H1 (cell line): ENCODE measurements at regions not wholly inside any gene's neighbourhood (a gene's known extent, or its start where the extent isn't known, plus 50 kb on each side); places are given as distances from the start of the nearest gene placed in this dataset.

Experiments used
- CTCF ChIA-PET: fragments of 300-600 bp; sonication (Branson Sonifier 250); formaldehyde crosslinking; loops from one replicate; lab custom pipeline; 2021; ENCODE audit not compliant: partially characterized antibody; lab: Charles Lee
- POLR2A ChIA-PET: fragments of 300-600 bp; sonication (Branson Sonifier 250); formaldehyde crosslinking; loops from one replicate; lab custom pipeline; 2021; ENCODE audit warnings: inconsistent platforms; ENCODE audit not compliant: partially characterized antibody; lab: Charles Lee
- DNase-seq, 2 experiments: peaks; one replicate each; pipeline versions ENCODE4 v3.0.0 to v3.0.0-alpha.2; 2010 to 2022; ENCODE audit warnings: low spot score in 2 of 2, low read depth in 1 of 2, mixed read lengths in 1 of 2
- FAIRE-seq: peaks from 2 replicates; lab custom pipeline; 2011; peaks lifted over from hg19 to GRCh38; lab: Jason Lieb, UNC
- H2AFZ ChIP-seq: 2 replicates; pipeline ENCODE4 v1.8.1; 2012; ENCODE audit warnings: low read length, inconsistent platforms
- H2AK5ac ChIP-seq: 2 replicates; pipeline ENCODE4 v1.6.1; 2013; ENCODE audit warnings: low read depth, low read length
- H2BK120ac ChIP-seq: replicated peaks from 2 replicates; pipeline ENCODE3; 2013; ENCODE audit warnings: low read depth, low read length, inconsistent platforms
- H2BK12ac ChIP-seq: 2 replicates; pipeline ENCODE4 v1.6.1; 2013; ENCODE audit warnings: low read depth, low read length
- H2BK15ac ChIP-seq: 2 replicates; pipeline ENCODE4 v1.6.1; 2013; ENCODE audit warnings: low read length
- H2BK20ac ChIP-seq: 2 replicates; pipeline ENCODE4 v1.6.1; 2013; ENCODE audit warnings: low read length
- H2BK5ac ChIP-seq: 2 replicates; pipeline ENCODE4 v1.6.1; 2013; ENCODE audit warnings: low read depth, low read length
- H3K14ac ChIP-seq: 2 replicates; pipeline ENCODE4 v1.6.1; 2013; ENCODE audit warnings: inconsistent platforms; ENCODE audit not compliant: insufficient read length
- H3K18ac ChIP-seq: 2 replicates; pipeline ENCODE4 v1.6.1; 2013; ENCODE audit warnings: low read length; ENCODE audit errors: extremely low read depth
- H3K23ac ChIP-seq: 2 replicates; pipeline ENCODE4 v1.6.1; 2013; ENCODE audit warnings: inconsistent platforms; ENCODE audit not compliant: insufficient read length
- H3K23me2 ChIP-seq: 2 replicates; pipeline ENCODE4 v1.6.1; 2013; ENCODE audit warnings: low read depth, low read length
- H3K27ac ChIP-seq: 2 replicates; pipeline ENCODE4 v1.6.1; 2011; ENCODE audit warnings: low read depth, low read length, inconsistent platforms
- H3K27me3 ChIP-seq, 4 experiments: replicated peaks in 1 of 4; 1 replicate in 1 of 4; 2 replicates in 3 of 4; pipeline versions ENCODE4 v1.6.1 to v1.8.1; 2011 to 2013; ENCODE audit warnings: low read length in 3 of 4, mild to moderate bottlenecking in 3 of 4, inconsistent platforms in 2 of 4, mixed read lengths in 2 of 4, moderate library complexity in 1 of 4; ENCODE audit not compliant: control insufficient read depth in 3 of 4, insufficient read depth in 3 of 4; ENCODE audit errors: extremely low read depth in 1 of 4
- H3K36me3 ChIP-seq, 4 experiments: 2 replicates each; pipeline versions ENCODE4 v1.6.1 to v1.8.1; 2011 to 2013; ENCODE audit warnings: mild to moderate bottlenecking in 4 of 4, low read length in 3 of 4, moderate library complexity in 2 of 4, control low read depth in 1 of 4, inconsistent platforms in 1 of 4; ENCODE audit not compliant: insufficient read depth in 4 of 4, control insufficient read depth in 2 of 4
- H3K4ac ChIP-seq: replicated peaks from 2 replicates; pipeline ENCODE3; 2013; ENCODE audit warnings: low read length, low read depth, mixed read lengths, inconsistent platforms; ENCODE audit not compliant: insufficient read length
- H3K4me1 ChIP-seq, 4 experiments: replicated peaks in 1 of 4; 1 replicate in 1 of 4; 2 replicates in 3 of 4; pipeline versions ENCODE4 v1.6.1 to v1.8.1; 2011 to 2013; ENCODE audit warnings: low read length in 3 of 4, inconsistent platforms in 2 of 4, mixed read lengths in 1 of 4; ENCODE audit not compliant: insufficient read depth in 4 of 4, control insufficient read depth in 3 of 4
- H3K4me2 ChIP-seq, 2 experiments: 2 replicates each; pipeline versions ENCODE4 v1.6.1 to v1.8.1; 2011 to 2013; ENCODE audit warnings: low read depth in 2 of 2, low read length in 2 of 2, control low read depth in 1 of 2, inconsistent platforms in 1 of 2, mild to moderate bottlenecking in 1 of 2; ENCODE audit not compliant: insufficient read depth in 1 of 2
- H3K4me3 ChIP-seq, 4 experiments: fragments of 200-600, 300-600 bp in 1 of 4; sonication (generic), shearing (Covaris generic), sonication (Bioruptor Twin) in 1 of 4; 2 replicates each; pipeline versions ENCODE4 v1.5.1 to v1.8.1; 2011 to 2016; ENCODE audit warnings: low read length in 4 of 4, low read depth in 3 of 4, control low read depth in 2 of 4, inconsistent platforms in 2 of 4, mild to moderate bottlenecking in 2 of 4, mixed read lengths in 1 of 4, moderate library complexity in 1 of 4; ENCODE audit not compliant: insufficient read depth in 2 of 4; ENCODE audit errors: extremely low read depth in 1 of 4
- H3K56ac ChIP-seq: replicated peaks from 2 replicates; pipeline ENCODE3; 2013; ENCODE audit warnings: low read depth, mild to moderate bottlenecking, mixed read lengths, low read length, inconsistent platforms; ENCODE audit not compliant: insufficient read length
- H3K79me1 ChIP-seq: 2 replicates; pipeline ENCODE4 v1.6.1; 2013; ENCODE audit warnings: low read depth, low read length, control low read depth
- H3K79me2 ChIP-seq, 2 experiments: 2 replicates each; pipeline versions ENCODE4 v1.6.1 to v1.8.1; 2012 to 2013; ENCODE audit warnings: low read length in 2 of 2, mild to moderate bottlenecking in 2 of 2, inconsistent platforms in 1 of 2; ENCODE audit not compliant: insufficient read depth in 2 of 2, control insufficient read depth in 1 of 2
- H3K9ac ChIP-seq, 4 experiments: replicated peaks in 1 of 4; 1 replicate in 1 of 4; 2 replicates in 3 of 4; pipeline versions ENCODE4 v1.6.1 to v1.8.1; 2011 to 2013; ENCODE audit warnings: low read depth in 3 of 4, low read length in 3 of 4, control low read depth in 2 of 4, mild to moderate bottlenecking in 2 of 4, moderate library complexity in 2 of 4, inconsistent platforms in 1 of 4; ENCODE audit errors: extremely low read depth in 1 of 4
- H3K9me3 ChIP-seq, 2 experiments: 2 replicates each; pipeline versions ENCODE4 v1.6.1 to v1.8.1; 2012 to 2013; ENCODE audit warnings: mild to moderate bottlenecking in 2 of 2, moderate library complexity in 2 of 2, control low read depth in 1 of 2, inconsistent platforms in 1 of 2, low read depth in 1 of 2, low read length in 1 of 2, mixed read lengths in 1 of 2; ENCODE audit not compliant: insufficient read depth in 2 of 2
- H4K20me1 ChIP-seq, 2 experiments: replicated peaks in 1 of 2; 2 replicates each; pipeline versions ENCODE3 to v1.8.1; 2011 to 2013; ENCODE audit warnings: inconsistent platforms in 2 of 2, low read length in 2 of 2, mild to moderate bottlenecking in 1 of 2; ENCODE audit not compliant: insufficient read depth in 2 of 2, control insufficient read depth in 1 of 2
- H4K5ac ChIP-seq: 2 replicates; pipeline ENCODE4 v1.6.1; 2013; ENCODE audit warnings: low read length, low read depth, mixed read lengths, inconsistent platforms; ENCODE audit not compliant: insufficient read length
- H4K8ac ChIP-seq: 2 replicates; pipeline ENCODE4 v1.8.0; 2013; ENCODE audit warnings: mild to moderate bottlenecking, moderate library complexity, low read length, inconsistent platforms; ENCODE audit not compliant: insufficient read depth; ENCODE audit errors: extremely low read depth
- H4K91ac ChIP-seq: replicated peaks from 2 replicates; pipeline ENCODE3; 2013; ENCODE audit warnings: low read length, mixed read lengths, inconsistent platforms; ENCODE audit not compliant: insufficient read length
- BCL11A ChIP-seq, 2 experiments: IDR thresholded peaks; one replicate each; pipeline ENCODE4 v1.6.1; 2011; ENCODE audit warnings: low read depth in 2 of 2, low read length in 2 of 2, mild to moderate bottlenecking in 2 of 2
- CEBPB ChIP-seq: IDR thresholded peaks from 2 replicates; pipeline ENCODE4 v1.6.1; 2012; ENCODE audit warnings: low read depth, low read length
- EP300 ChIP-seq, 2 experiments: IDR thresholded peaks; 1 replicate in 1 of 2; 2 replicates in 1 of 2; pipeline ENCODE4 v1.6.1; 2011 to 2012; ENCODE audit warnings: low read depth in 2 of 2, low read length in 2 of 2, mild to moderate bottlenecking in 2 of 2, borderline replicate concordance in 1 of 2, inconsistent platforms in 1 of 2, moderate library complexity in 1 of 2
- EZH2 ChIP-seq: fragments of 200-600 bp; sonication (generic); IDR thresholded peaks from 2 replicates; pipeline ENCODE4 v1.7.1; 2012; ENCODE audit warnings: low read depth, mild to moderate bottlenecking, moderate library complexity, low read length, inconsistent platforms; ENCODE audit not compliant: severe bottlenecking
- HDAC6 ChIP-seq: IDR thresholded peaks from one replicate; pipeline ENCODE4 v1.7.1; 2012; ENCODE audit warnings: low read depth, mild to moderate bottlenecking, inconsistent platforms, low read length, moderate library complexity
- JUN ChIP-seq: IDR thresholded peaks from 2 replicates; pipeline ENCODE4 v1.6.1; 2011; ENCODE audit warnings: low read depth, mild to moderate bottlenecking, improper control_type of control experiment, low read length
- RFX5 ChIP-seq: IDR thresholded peaks from 2 replicates; pipeline ENCODE4 v1.6.1; 2011; ENCODE audit warnings: low read depth, low read length, improper control_type of control experiment, borderline replicate concordance
- WGBS, 2 experiments: shearing (Covaris generic) in 1 of 2; methylation state at CpG; one replicate each; pipeline versions ENCODE4 v1.1.6 to v1.1.7; 2013 to 2015; ENCODE audit warnings: low lambda C conversion rate in 2 of 2, mixed read lengths in 2 of 2, inconsistent platforms in 1 of 2, low coverage in 1 of 2, missing lambda C conversion rate in 1 of 2; ENCODE audit not compliant: insufficient replicate concordance in 2 of 2, insufficient coverage in 1 of 2, insufficient read length in 1 of 2; ENCODE audit errors: extremely low coverage in 1 of 2, missing lambda C conversion rate in 1 of 2; 5-methylcytosine and 5-hydroxymethylcytosine counted together
- TF ChIP-seq, protein P1 (sequence below): IDR thresholded peaks from 2 replicates; pipeline ENCODE4 v1.6.1; 2012; ENCODE audit warnings: inconsistent platforms

DNA sequence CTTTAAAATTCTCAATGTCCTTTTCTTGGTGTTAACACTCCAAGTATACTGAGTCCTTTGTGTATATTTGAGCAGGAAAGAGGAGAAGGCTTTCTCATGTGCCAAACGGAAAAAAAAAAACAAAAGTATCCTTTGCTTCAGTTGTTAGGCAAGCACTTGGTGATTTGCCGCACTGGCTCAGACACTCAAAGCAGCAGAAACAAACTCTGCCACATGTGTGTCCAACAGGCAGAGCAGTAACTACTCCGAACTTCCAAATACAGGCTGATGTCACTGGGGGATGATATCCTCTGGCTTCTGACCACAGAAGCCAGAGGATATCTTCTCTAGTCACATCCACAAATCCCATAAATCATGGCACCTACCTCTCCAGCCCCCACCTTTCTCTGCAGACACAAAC is 108.0 kb upstream of the SALL3 start:
- WGBS, 2 experiments = 86% methylated on average over 3 of the region's 3 CpGs; no CpG with 5 or more reads in 1 of the 2 experiments
- Histone ChIP-seq H3K4ac (no peak overlapping the region), H2BK5ac (no peak overlapping the region), H3K27me3 (peaks cover 0 to 2% (median 0%) of the 10 kb centered on the region in 4 experiments; a peak in 1 of 7 replicates), H4K8ac (no peak overlapping the region), H2AK5ac (no peak overlapping the region), H2AFZ (no peak overlapping the region), H3K79me2 (no peaks in the 10 kb centered on the region), H4K91ac (no peak overlapping the region), H3K27ac (no peak overlapping the region), H2BK120ac (no peak overlapping the region), H3K23ac (no peak overlapping the region), H3K14ac (no peak overlapping the region), H2BK20ac (peak overlapping the region; percentile 72; the same call in 1 of the 2 replicates), H3K9me3 (no peaks in the 10 kb centered on the region), H3K79me1 (no peaks in the 10 kb centered on the region), H2BK15ac (no peak overlapping the region), H4K20me1 (no peaks in the 10 kb centered on the region), H3K18ac (no peak overlapping the region), H4K5ac (no peak overlapping the region), H3K4me1 (no peaks in the 10 kb centered on the region; a peak in 1 of 7 replicates), H2BK12ac (no peak overlapping the region), H3K4me2 (no peak overlapping the region), H3K4me3 (no peak overlapping the region), H3K23me2 (no peaks in the 10 kb centered on the region; the same call in 1 of the 2 replicates), H3K9ac (no peak overlapping the region), H3K36me3 (no peaks in the 10 kb centered on the region), H3K56ac (no peak overlapping the region)
- TF ChIP-seq, protein P1, sequence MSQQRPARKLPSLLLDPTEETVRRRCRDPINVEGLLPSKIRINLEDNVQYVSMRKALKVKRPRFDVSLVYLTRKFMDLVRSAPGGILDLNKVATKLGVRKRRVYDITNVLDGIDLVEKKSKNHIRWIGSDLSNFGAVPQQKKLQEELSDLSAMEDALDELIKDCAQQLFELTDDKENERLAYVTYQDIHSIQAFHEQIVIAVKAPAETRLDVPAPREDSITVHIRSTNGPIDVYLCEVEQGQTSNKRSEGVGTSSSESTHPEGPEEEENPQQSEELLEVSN = no peak
- TF ChIP-seq RFX5 (no peak), CEBPB (no peak), BCL11A (IDR thresholded peaks at IDR 0.05; ENCODE audit: low read depth in 2 of 2, low read length in 2 of 2) (no peak), JUN (no peak), HDAC6 (no peak), EZH2 (no peak), EP300 (IDR thresholded peaks at IDR 0.05; ENCODE audit: borderline replicate concordance in 1 of 2, low read depth in 2 of 2, low read length in 2 of 2) (no peak)
- ChIA-PET CTCF (interaction anchor here (0.5 to 0.7 kb wide), 2 partner anchors 96 to 636 kb away, joined by 3 to 6 read pairs; no protein-coding TSS in a partner anchor), POLR2A (no interaction called here)
- FAIRE-seq (no peak), DNase-seq (no peak)
